GM11168 (cell line): ENCODE measurements at regions not wholly inside any gene's neighbourhood (a gene's known extent, or its start where the extent isn't known, plus 50 kb on each side); places are given as distances from the start of the nearest gene placed in this dataset.

Experiments used
- in situ Hi-C: fragments of 300-500 bp; cut with MboI; formaldehyde crosslinking; loops from one replicate; pipeline ENCODE4 v1.12.0; 2022; ENCODE audit warnings: low sequenced_read_pairs; ENCODE audit not compliant: unreplicated experiment

GRCh38 chr4:104418286-104418685, 76.4 kb downstream of the CXXC4 start:
- in situ Hi-C loops = no loop called here

DNA sequence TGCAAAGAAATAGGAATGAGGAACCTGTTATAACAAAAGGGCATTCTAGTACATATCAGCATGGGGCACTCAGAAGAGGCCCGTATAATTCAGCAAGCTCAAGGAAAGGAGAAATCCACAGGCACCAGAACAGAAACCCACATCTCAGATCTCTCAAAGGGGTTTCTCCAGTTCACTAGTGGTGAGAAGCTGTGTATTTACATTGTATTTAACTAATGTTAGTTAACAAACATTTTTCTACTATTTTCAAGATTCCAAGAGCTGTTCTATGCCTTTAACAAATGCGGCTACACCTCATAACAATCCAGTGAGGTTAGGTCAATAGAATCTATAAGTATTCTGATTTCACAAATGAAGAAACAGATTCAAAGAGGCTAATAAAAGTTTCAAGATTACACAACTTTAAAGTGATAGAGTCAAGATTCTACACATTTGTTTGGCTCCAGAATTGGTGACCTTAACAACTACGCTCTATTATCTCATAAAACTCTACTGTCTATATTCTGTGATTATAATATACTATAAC, 77.3 kb downstream of the CXXC4 start:
- in situ Hi-C loops = no loop called here

DNA sequence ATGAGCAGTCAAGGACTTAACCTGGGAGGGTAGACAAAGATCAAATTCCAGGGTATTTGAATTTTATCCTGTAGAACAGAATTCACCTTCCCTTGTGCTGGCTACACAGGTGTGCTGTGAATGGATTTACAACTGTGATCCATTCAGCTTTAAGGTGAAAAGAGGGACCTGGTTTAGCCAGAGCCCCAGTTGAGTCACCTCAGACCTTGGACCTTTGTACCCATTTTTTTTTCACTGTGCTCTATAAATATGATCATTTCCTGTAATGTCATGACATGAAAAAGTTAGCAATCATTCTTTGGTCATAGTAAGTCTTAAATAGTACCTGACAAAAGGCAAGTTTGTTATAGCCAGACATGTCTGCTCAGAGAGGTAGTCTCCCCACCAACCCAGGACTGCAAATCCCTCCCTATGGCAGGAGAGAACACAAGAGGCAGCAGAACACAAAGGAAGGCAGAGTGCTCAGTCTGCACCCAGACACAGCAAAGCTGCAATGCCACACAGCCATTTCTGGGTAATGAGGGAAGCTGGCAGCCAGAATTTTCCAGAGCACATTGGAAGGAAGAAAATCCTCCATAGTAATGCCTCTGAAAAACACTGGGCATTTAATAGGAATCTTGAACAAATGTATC, 77.9 kb downstream of the CXXC4 start:
- in situ Hi-C loops = no loop called here

DNA sequence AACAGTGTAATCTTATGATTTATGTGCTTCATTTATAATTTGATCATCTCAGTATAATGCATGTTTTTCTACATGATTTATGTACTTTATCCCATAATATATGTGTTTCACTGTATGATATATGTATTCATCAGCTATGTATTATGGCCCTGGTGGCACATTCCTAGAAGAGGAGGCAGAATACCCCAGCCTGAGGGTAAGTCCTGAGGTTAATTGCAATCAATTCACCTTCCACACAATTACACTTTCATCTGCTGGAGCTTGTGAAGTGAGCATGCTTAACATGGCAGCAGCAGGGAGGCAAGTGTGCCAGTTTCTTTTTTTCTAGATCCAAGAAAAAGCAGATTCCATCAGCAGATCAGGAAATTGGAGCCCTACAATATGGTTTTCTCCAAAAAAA, 81.2 kb downstream of the CXXC4 start:
- in situ Hi-C loops = no loop called here

DNA sequence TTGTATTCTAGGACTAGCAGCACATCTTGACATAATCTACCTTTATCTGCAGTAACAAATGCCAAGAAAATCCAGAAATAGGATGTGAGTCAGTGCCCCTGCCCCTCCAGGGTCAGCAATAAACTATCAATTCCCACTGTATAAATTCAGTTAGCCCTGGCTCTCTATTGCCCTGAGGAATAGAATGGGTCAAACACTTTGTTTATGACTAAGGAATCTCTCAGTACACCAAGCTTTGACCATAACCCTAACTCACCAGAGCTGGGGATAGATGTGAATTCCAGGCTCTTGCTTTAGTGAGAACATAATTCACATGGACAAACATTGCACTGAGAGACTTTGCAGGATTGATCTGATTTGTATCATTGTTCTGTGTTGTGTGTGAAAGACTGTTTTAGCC, 82.3 kb downstream of the CXXC4 start:
- in situ Hi-C loops = no loop called here

- in situ Hi-C loops = no loop called here
Observed at GRCh38 chr4:104411502-104411901, 83.2 kb downstream of the CXXC4 start.

GRCh38 chr4:104408878-104409277, 85.8 kb downstream of the CXXC4 start:
- in situ Hi-C loops = no loop called here

- in situ Hi-C loops = no loop called here
Observed at GRCh38 chr4:104404361-104404760, 90.3 kb downstream of the CXXC4 start.

DNA sequence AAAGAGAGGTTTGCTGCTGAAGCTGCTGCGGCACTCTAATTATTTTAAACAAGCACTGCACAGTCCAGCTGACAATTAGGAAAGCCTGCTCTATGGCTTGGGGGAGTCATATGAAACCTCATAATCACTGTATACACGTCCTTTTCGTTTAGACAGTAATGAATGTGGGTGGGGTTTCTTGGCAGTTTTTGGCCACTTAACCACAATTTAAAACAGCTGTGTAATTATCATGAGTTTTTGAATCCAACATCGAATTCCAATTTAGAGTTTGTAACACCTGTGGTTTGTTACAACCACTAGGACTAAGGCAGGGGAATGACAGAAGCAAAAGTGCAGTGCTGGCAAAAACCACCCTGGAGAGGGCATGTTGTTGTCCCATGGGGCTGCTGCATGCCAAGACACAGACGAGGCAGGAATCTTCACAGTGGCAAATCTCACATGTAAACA, 99.5 kb downstream of the CXXC4 start:
- in situ Hi-C loops = no loop called here

- in situ Hi-C loops = no loop called here
Observed at GRCh38 chr4:104394406-104395167, 100.1 kb downstream of the CXXC4 start.

- in situ Hi-C loops = no loop called here
Observed at GRCh38 chr4:104393655-104394324, 100.9 kb downstream of the CXXC4 start.

- in situ Hi-C loops = no loop called here
Observed at GRCh38 chr4:104385713-104386112, 109.0 kb downstream of the CXXC4 start.

GRCh38 chr4:104382961-104383360, 111.7 kb downstream of the CXXC4 start:
- in situ Hi-C loops = no loop called here

GRCh38 chr4:104381729-104382128, 113.0 kb downstream of the CXXC4 start:
- in situ Hi-C loops = no loop called here

DNA sequence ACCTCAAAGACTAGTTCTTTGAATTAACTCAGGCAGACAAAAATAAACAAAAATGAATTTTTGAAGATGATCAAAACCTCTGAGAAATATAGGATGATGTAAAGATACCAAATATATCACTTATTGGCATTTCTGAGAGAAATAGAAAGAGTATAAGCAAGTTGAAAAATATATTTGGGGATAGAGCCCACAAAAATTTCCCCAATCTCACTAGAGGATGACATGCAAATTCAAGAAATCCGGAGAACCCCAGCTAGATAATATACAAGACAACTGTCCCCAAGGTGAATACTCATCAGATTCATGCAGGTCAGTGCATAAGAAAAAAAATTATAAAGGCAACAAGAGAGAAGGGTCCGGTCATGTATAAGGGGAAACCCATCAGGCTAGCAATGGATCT, 129.1 kb downstream of the CXXC4 start:
- in situ Hi-C loops = no loop called here

GRCh38 chr4:104353481-104353880, 141.2 kb downstream of the CXXC4 start:
- in situ Hi-C loops = no loop called here

GRCh38 chr4:104352211-104352610, 142.5 kb downstream of the CXXC4 start:
- in situ Hi-C loops = no loop called here

GRCh38 chr4:104351706-104352105, 143.0 kb downstream of the CXXC4 start:
- in situ Hi-C loops = no loop called here

- in situ Hi-C loops = no loop called here
Observed at GRCh38 chr4:104345598-104346242, 149.0 kb downstream of the CXXC4 start.

DNA sequence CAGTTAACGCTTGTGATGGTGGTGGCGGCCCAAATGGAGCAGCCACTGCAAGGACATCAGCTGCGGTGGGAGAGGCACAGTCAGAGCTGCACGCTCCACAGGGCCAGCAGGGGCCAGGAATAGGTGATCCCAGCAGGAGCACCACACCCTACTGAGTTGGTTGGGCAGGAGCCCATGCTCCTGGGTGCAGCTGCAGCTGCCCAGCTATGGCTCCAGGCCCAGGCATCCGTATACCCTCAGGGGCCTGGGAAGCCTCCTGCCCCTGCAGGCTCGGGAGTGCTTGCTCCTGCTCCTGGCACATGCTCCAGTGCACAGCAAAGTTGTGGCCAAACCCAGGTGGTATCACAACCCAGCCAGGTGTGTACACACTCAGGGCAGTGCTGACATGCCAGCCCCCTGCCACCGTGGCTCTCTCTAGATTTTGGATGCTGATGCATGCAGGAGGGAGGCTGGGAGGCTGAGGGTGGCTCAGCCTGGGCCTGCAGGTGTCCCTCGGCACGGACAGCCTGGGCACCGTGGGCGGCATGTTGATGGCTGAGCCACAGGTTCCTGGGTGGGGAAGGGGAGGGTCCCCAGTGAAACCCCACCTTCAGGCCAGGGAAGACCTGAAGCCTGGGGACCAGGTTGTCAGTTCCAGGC, 150.2 kb downstream of the CXXC4 start:
- in situ Hi-C loops = no loop called here
